Vagina (tissue), 2 donors: ENCODE measurements at regions not wholly inside any gene's neighbourhood (a gene's known extent, or its start where the extent isn't known, plus 50 kb on each side); places are given as distances from the start of the nearest gene placed in this dataset.

Experiments
- DNase-seq, 2 donors: peaks; one replicate each; pipeline ENCODE4 v3.0.0-alpha.2; 2017; ENCODE audit errors: extremely low spot score in 2 of 2
- H3K27ac ChIP-seq: fragments of 200-600 bp; sonication (generic); one replicate; pipeline ENCODE4 v1.5.1; 2019
- H3K27me3 ChIP-seq: fragments of 200-600 bp; sonication (generic); one replicate; pipeline ENCODE4 v1.5.1; 2019
- H3K36me3 ChIP-seq, 2 donors: fragments of 200-600 bp; sonication (generic); one replicate each; pipeline ENCODE4 v1.5.1; 2017 to 2019
- H3K4me1 ChIP-seq: fragments of 200-600 bp; sonication (generic); one replicate; pipeline ENCODE4 v1.5.1; 2019
- H3K4me3 ChIP-seq, 2 donors: fragments of 200-600 bp; sonication (generic); 1 replicate in 1 of 2; 2 replicates in 1 of 2; pipeline ENCODE4 v1.5.1; 2016 to 2019
- H3K9me3 ChIP-seq: fragments of 200-600 bp; sonication (generic); one replicate; pipeline ENCODE4 v1.5.1; 2019
- POLR2A ChIP-seq, 2 donors: fragments of 450-650 bp; IDR thresholded peaks; one replicate each; pipeline ENCODE4 v1.6.1; 2017; ENCODE audit warnings: antibody characterized with exemption in 2 of 2, mild to moderate bottlenecking in 2 of 2, moderate library complexity in 2 of 2
- POLR2AphosphoS5 ChIP-seq, 2 donors: sonication (generic); formaldehyde crosslinking; IDR thresholded peaks; one replicate each; pipeline ENCODE4 v1.9.0; 2017; ENCODE audit warnings: antibody characterized with exemption in 2 of 2, mild to moderate bottlenecking in 2 of 2, low read depth in 1 of 2; ENCODE audit not compliant: insufficient read depth in 1 of 2
- intact Hi-C: fragments of 100-400 bp; cut with DNase I; formaldehyde crosslinking; loops from one replicate; pipeline ENCODE4 v1.15.1; 2023
- TF ChIP-seq, protein P1 (sequence below), 3 experiments: fragments of 450-650 bp in 2 of 3; fragments of 200-600 bp in 1 of 3; sonication (generic) in 1 of 3; IDR thresholded peaks; one replicate each; pipeline ENCODE4 v1.5.1; 2017 to 2019; ENCODE audit warnings: antibody characterized with exemption in 3 of 3, mild to moderate bottlenecking in 2 of 3, moderate library complexity in 2 of 3

- no peak for DNase-seq
- TF ChIP-seq POLR2A (IDR thresholded peaks at IDR 0.05) (no peak), POLR2AphosphoS5 (IDR thresholded peaks at IDR 0.05; ENCODE audit: insufficient read depth in 1 of 2, low read depth in 1 of 2) (no peak)
- TF ChIP-seq, protein P1, sequence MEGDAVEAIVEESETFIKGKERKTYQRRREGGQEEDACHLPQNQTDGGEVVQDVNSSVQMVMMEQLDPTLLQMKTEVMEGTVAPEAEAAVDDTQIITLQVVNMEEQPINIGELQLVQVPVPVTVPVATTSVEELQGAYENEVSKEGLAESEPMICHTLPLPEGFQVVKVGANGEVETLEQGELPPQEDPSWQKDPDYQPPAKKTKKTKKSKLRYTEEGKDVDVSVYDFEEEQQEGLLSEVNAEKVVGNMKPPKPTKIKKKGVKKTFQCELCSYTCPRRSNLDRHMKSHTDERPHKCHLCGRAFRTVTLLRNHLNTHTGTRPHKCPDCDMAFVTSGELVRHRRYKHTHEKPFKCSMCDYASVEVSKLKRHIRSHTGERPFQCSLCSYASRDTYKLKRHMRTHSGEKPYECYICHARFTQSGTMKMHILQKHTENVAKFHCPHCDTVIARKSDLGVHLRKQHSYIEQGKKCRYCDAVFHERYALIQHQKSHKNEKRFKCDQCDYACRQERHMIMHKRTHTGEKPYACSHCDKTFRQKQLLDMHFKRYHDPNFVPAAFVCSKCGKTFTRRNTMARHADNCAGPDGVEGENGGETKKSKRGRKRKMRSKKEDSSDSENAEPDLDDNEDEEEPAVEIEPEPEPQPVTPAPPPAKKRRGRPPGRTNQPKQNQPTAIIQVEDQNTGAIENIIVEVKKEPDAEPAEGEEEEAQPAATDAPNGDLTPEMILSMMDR (IDR thresholded peaks at IDR 0.05) = no peak
- Histone ChIP-seq H3K9me3 (no peaks in the 10 kb centered on the region), H3K4me3 (no peak overlapping the region), H3K27ac (no peak overlapping the region), H3K4me1 (no peaks in the 10 kb centered on the region), H3K27me3 (no peaks in the 10 kb centered on the region), H3K36me3 (no peaks in the 10 kb centered on the region)
- intact Hi-C loops = no loop called here
Measured at GRCh38 chr9:101902051-101902450, 163.6 kb upstream of the GRIN3A start.

DNA sequence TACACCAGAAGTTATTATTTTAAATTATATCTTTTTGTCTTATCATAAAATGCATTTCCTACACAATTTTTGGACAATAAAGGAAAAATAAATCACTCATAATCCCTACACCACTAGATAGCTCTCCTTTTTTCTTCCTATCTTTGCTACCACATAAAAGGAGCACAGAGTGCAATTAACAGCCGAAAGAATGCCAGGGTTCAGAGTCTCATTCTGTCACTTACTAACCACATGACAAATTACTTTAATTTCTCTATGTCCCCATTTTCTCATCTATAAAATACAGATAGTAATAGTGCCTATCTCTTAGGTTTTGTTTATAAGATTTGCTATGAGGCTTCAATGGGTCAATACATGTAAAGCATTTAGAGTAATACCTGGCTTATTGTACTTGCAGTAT, 158.7 kb upstream of the GRIN3A start:
- no peaks in the 10 kb centered on the region for H3K4me1 ChIP-seq
- intact Hi-C loops = no loop called here
- no peaks in the 10 kb centered on the region for H3K9me3 ChIP-seq
- H3K27me3 ChIP-seq = no peaks in the 10 kb centered on the region
- no peak for TF ChIP-seq POLR2A (IDR thresholded peaks at IDR 0.05)
- TF ChIP-seq, protein P1 (IDR thresholded peaks at IDR 0.05) = no peak
- DNase-seq = no peak
- no peak overlapping the region for H3K4me3 ChIP-seq
- no peak overlapping the region for H3K27ac ChIP-seq
- no peaks in the 10 kb centered on the region for H3K36me3 ChIP-seq

GRCh38 chr9:101893661-101894646, 155.5 kb upstream of the GRIN3A start:
- intact Hi-C loops = no loop called here
- Histone ChIP-seq H3K9me3 (no peaks in the 10 kb centered on the region), H3K4me3 (no peak overlapping the region), H3K27me3 (no peaks in the 10 kb centered on the region), H3K27ac (no peak overlapping the region), H3K36me3 (no peaks in the 10 kb centered on the region), H3K4me1 (no peaks in the 10 kb centered on the region)
- TF ChIP-seq POLR2A (IDR thresholded peaks at IDR 0.05) (no peak), POLR2AphosphoS5 (IDR thresholded peaks at IDR 0.05; ENCODE audit: insufficient read depth in 1 of 2, low read depth in 1 of 2) (no peak)
- TF ChIP-seq, protein P1 (IDR thresholded peaks at IDR 0.05) = no peak
- no peak for DNase-seq

DNA sequence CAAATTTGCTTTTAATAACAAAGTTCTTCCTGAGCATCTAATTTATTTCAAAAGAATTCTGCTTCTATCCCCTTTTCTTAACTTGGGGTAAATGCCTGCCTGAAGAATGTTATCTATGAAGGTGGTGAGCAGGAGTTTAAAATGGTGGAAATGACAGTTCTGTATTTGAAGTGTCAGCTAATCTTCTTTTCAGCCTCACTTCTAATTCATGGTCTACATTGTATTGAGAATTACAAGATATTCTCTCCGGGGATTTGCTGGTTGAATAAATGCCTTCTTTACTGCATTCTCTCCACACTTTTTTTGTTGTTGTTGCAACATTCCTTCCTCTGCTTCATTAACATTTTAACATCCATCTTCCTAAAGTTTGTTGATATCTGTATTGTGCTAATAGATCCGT, 143.1 kb upstream of the GRIN3A start:
- DNase-seq = no peak

More for the DNA sequence above, 143.1 kb upstream of the GRIN3A start:
- Histone ChIP-seq H3K4me3 (no peak overlapping the region), H3K27ac (no peak overlapping the region), H3K4me1 (no peaks in the 10 kb centered on the region), H3K9me3 (no peaks in the 10 kb centered on the region), H3K27me3 (no peaks in the 10 kb centered on the region), H3K36me3 (no peaks in the 10 kb centered on the region)
- TF ChIP-seq POLR2A (IDR thresholded peaks at IDR 0.05) (no peak), POLR2AphosphoS5 (IDR thresholded peaks at IDR 0.05; ENCODE audit: insufficient read depth in 1 of 2, low read depth in 1 of 2) (no peak)
- TF ChIP-seq, protein P1 (IDR thresholded peaks at IDR 0.05) = no peak
- intact Hi-C loops = no loop called here
